ENCODE measurements at regions not wholly inside any gene's neighbourhood (a gene's known extent, or its start where the extent isn't known, plus 50 kb on each side); places are given as distances from the start of the nearest gene placed in this dataset.

- TF ChIP-seq, protein P1, sequence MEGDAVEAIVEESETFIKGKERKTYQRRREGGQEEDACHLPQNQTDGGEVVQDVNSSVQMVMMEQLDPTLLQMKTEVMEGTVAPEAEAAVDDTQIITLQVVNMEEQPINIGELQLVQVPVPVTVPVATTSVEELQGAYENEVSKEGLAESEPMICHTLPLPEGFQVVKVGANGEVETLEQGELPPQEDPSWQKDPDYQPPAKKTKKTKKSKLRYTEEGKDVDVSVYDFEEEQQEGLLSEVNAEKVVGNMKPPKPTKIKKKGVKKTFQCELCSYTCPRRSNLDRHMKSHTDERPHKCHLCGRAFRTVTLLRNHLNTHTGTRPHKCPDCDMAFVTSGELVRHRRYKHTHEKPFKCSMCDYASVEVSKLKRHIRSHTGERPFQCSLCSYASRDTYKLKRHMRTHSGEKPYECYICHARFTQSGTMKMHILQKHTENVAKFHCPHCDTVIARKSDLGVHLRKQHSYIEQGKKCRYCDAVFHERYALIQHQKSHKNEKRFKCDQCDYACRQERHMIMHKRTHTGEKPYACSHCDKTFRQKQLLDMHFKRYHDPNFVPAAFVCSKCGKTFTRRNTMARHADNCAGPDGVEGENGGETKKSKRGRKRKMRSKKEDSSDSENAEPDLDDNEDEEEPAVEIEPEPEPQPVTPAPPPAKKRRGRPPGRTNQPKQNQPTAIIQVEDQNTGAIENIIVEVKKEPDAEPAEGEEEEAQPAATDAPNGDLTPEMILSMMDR (conservative IDR thresholded peaks at IDR 0.05; ENCODE audit: low read depth, low read length) = no peak
- TF ChIP-seq POLR2A (IDR thresholded peaks at IDR 0.05; ENCODE audit: low read depth, low read length) (no peak), RFX5 (IDR thresholded peaks at IDR 0.05; ENCODE audit: low read depth, low read length) (no peak), RAD21 (IDR thresholded peaks at IDR 0.05; ENCODE audit: low read length) (no peak), CEBPB (IDR thresholded peaks at IDR 0.05; ENCODE audit: low read depth, low read length) (no peak), SMC3 (IDR thresholded peaks at IDR 0.05; ENCODE audit: low read depth, low read length) (no peak)
Observed at GRCh38 chr2:117257362-117257761, 557.1 kb upstream of the DDX18 start.
